ENCODE measurements at regions not wholly inside any gene's neighbourhood (a gene's known extent, or its start where the extent isn't known, plus 50 kb on each side); places are given as distances from the start of the nearest gene placed in this dataset.

DNA sequence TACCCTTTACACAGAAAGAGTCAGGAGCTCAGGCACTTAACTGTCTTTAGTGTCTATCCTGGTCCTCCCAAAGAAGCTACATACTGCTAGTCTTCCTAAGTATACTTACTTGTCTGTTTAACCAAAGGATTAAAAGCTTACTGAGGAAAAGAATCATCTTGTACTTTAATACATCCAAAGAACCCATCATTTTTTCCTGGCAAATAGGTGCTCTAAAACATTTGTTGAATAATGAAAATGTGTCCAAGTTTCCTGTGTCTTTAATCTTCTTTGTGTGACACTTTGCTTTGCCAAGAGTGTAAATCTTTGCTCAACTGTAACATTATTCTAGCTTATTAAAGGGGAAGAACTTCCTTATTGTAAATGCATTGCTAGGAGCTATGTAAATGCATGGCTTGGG, 519.2 kb downstream of the OTOL1 start:
- DNase-seq (ENCODE audit: low read depth): no peak
- TF ChIP-seq, protein P1, sequence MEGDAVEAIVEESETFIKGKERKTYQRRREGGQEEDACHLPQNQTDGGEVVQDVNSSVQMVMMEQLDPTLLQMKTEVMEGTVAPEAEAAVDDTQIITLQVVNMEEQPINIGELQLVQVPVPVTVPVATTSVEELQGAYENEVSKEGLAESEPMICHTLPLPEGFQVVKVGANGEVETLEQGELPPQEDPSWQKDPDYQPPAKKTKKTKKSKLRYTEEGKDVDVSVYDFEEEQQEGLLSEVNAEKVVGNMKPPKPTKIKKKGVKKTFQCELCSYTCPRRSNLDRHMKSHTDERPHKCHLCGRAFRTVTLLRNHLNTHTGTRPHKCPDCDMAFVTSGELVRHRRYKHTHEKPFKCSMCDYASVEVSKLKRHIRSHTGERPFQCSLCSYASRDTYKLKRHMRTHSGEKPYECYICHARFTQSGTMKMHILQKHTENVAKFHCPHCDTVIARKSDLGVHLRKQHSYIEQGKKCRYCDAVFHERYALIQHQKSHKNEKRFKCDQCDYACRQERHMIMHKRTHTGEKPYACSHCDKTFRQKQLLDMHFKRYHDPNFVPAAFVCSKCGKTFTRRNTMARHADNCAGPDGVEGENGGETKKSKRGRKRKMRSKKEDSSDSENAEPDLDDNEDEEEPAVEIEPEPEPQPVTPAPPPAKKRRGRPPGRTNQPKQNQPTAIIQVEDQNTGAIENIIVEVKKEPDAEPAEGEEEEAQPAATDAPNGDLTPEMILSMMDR (IDR thresholded peaks at IDR 0.05; ENCODE audit: insufficient read depth, low read length): no peak
- H3K4me3 ChIP-seq (ENCODE audit: low read depth, low read length): no peak overlapping the region

DNA sequence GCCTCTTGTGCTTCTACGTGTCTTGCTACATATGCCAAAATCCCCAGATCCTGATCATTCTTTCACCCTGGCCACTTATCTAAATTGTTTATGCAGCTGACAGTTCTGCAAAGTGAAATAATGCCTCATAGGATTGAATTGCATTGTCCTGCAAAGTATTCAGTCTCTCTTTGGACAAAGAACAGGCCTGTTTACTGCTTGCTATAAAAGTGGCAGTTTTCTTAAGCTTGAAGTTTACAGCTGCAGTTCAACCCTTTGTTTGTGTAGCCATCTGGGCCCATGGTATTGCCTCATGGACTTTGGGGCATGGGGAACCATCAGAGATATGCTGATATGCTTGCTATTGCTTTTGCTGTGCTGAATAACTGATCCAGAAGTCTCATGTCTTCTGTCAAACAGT, 523.2 kb downstream of the OTOL1 start:
- TF ChIP-seq, protein P1 (IDR thresholded peaks at IDR 0.05; ENCODE audit: insufficient read depth, low read length): no peak
- no peak overlapping the region for H3K4me3 ChIP-seq (ENCODE audit: low read depth, low read length)
- peak; percentile 0 for DNase-seq (ENCODE audit: low read depth)

DNA sequence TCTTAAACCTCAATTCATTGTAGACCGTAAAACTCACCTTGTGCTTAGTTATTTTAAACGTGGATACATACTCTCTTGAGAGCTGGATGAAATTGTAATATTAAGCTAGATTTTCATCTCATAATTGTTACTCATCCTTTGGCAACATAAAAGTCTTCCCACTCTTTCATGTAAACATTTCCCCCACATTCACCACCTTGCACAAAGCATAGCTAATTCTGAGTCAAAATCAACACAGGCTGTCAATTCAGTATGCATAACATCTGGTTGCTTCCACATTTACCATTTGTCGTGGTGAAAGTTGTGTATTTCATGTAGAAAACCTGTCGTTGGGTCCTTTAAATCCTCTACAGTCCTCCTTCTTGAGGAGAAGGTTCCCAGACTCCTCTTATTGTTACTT, 524.6 kb downstream of the OTOL1 start:
- TF ChIP-seq, protein P1 (IDR thresholded peaks at IDR 0.05; ENCODE audit: insufficient read depth, low read length): no peak

DNA sequence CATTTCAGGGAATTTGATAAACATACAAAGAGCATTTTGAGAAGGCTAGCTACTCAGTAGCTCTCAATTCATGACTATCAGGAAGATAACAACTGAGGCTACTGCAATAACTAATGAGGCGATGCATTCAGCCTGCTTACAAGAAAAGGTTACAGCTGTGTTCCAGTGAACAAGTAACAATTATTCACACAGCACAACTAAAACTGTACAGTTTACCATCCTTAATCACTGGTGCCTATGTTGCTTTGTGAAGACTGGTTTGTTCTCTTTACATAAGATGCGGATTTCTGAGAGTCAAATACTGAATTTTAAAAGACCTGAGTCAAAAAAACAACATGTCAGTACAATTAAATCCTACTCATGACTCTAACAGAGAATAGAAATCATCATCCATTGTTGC, 526.3 kb downstream of the OTOL1 start:
- no peak for DNase-seq (ENCODE audit: low read depth)
- TF ChIP-seq, protein P1 (IDR thresholded peaks at IDR 0.05; ENCODE audit: insufficient read depth, low read length): no peak
- no peak overlapping the region for H3K4me3 ChIP-seq (ENCODE audit: low read depth, low read length)

More for the DNA sequence above, 524.6 kb downstream of the OTOL1 start:
- H3K4me3 ChIP-seq (ENCODE audit: low read depth, low read length): no peak overlapping the region
- no peak for DNase-seq (ENCODE audit: low read depth)

DNA sequence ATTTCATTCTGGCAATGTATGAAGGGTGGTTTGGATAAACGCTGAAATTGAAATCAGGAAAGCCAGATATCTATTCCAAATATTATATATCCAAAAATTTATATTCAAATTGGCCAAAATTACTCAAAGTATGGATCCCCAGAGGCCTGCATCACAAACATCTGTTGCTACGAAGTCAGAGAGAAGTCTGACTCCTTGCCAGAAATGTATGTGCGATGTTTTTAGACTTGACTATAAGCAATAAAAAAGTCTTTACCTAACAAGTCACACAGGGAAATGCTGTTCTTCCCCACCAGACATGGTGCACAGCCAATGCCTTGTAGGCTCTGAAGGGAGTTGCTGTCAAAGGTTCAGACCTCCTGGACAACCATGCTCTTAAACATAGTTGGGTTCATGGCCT, 533.1 kb downstream of the OTOL1 start:
- TF ChIP-seq, protein P1 (IDR thresholded peaks at IDR 0.05; ENCODE audit: insufficient read depth, low read length): no peak
- DNase-seq (ENCODE audit: low read depth): no peak
- no peak overlapping the region for H3K4me3 ChIP-seq (ENCODE audit: low read depth, low read length)

DNA sequence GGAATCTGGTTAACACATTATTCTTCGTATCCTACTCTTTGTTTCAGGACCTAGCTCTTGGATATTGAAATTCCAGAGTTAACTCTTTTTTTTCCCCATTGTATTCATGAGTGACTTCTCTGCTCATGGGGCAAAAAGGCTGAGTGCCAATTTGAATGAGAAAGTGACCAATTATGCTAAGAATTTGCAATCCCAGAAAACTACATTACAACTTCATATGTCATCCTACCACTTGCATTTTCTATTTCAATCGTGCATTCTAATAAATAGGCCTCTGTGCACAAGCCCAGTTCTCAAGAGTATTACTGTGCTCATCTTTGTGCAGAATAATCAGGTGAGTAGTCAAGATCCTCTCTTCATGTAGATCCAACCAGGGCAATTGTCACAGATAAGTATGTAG, 537.8 kb downstream of the OTOL1 start:
- peak; percentile 22 for DNase-seq (ENCODE audit: low read depth)
- TF ChIP-seq, protein P1 (IDR thresholded peaks at IDR 0.05; ENCODE audit: insufficient read depth, low read length): no peak
- H3K4me3 ChIP-seq (ENCODE audit: low read depth, low read length): no peak overlapping the region

DNA sequence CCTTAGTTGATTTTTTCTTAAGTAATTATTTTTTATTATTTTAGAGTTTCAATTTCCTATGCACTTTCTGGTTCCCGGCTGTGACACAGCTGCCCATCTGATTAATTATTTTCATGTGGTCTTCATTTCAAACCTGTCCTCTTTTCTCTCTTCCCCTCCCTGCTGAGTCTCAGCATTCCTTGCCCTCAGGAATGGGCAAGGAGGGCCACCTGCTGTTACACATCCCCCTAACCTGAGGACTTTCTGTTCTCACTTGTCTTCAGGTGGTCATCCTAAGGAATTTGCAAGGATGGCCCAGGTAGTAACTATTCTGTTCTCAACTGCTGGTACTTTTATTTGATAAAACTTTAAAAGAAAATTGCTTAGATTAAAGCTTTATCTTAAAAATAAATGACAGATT, 545.0 kb downstream of the OTOL1 start:
- no peak for DNase-seq (ENCODE audit: low read depth)
- H3K4me3 ChIP-seq (ENCODE audit: low read depth, low read length): no peak overlapping the region
- TF ChIP-seq, protein P1 (IDR thresholded peaks at IDR 0.05; ENCODE audit: insufficient read depth, low read length): no peak

Measured in fibroblast of the aortic adventitia (primary cell).